ENCODE measurements at regions not wholly inside any gene's neighbourhood (a gene's known extent, or its start where the extent isn't known, plus 50 kb on each side); places are given as distances from the start of the nearest gene placed in this dataset.
"Not testable (repeated sequence)": the region's sequence is repeated elsewhere in the genome, so short reads cannot be mapped to it uniquely, and the experiment has no call there.

GRCh38 chr7:156386097-156386496 is 254.5 kb upstream of the RNF32 start:
- no peak for DNase-seq

- no peak for DNase-seq
These were observed 255.9 kb upstream of the RNF32 start for GRCh38 chr7:156384706-156385105.

- no peak for DNase-seq
These were observed 257.0 kb upstream of the RNF32 start for GRCh38 chr7:156383526-156383925.

DNA sequence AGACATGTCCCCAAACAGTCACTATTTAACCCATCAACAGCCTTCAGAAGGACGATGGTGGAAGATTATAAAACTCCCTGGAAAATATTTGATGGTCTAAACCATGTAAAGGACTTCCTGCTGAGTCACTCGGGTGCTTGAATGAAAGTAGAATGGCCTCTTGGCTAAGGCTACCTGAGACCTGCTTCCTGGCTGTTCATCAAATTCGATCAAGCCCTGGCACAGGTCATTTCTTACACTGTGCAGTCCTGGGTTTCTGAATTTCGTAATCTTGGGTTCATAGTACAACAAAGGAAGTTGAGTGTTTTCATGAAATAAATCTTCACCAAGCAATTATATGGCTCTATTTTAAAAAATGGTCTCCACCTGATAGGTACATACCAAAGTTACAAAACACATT is 260.3 kb upstream of the RNF32 start:
- no peak for DNase-seq

DNA sequence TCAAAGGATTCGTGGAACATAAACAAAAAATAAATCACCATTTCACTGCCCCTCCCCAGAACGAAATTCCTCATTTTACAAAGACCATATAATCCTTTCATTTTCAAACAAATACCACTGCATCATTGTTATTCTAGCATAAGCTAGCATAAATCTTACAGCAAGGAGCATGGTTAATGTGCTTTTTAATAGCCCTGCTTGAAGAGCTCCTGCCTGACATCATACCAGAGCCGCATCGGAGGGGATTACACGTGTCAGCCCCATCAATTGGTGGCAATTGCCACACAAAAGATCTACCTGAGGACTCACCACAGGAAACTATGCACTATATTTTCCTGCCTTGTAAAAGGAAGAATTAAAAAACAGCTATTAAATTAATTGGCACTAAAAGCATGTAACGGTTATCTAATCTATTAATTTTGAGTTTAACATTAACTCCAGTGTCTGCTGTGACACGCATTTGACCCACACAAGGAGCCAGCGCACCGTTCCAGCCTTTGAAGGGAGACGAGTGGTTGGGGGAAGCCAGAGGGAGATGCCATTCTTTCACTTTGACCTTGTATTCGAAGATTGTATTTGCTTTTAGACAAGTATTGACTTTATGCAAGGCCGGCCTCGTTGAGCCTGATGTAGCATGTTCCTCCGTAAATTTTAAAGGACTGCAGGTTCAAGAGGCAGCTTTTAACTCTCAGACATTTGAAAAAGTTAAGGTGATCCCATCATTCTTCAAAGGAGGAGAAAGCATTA is 261.1 kb upstream of the RNF32 start:
- DNase-seq: no peak

DNA sequence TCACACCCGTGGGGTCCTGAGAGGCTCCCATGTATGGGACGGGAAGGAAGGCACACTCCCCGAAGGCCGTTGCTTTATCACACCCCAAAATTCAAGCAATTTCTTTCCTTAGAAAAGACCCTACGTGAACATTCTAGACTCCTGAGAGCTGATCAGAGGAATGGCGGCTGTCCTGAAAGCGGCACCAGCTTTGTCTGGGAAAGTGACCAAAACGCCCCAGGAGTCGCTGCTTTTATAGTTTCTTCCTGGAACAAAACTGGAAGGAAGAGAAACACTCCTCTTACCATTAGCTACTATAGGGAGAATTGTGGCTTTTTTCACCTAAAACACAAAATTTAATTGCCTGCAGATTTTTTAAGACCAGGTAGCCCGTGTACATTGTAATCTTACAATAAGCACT is 261.8 kb upstream of the RNF32 start:
- DNase-seq: no peak

DNA sequence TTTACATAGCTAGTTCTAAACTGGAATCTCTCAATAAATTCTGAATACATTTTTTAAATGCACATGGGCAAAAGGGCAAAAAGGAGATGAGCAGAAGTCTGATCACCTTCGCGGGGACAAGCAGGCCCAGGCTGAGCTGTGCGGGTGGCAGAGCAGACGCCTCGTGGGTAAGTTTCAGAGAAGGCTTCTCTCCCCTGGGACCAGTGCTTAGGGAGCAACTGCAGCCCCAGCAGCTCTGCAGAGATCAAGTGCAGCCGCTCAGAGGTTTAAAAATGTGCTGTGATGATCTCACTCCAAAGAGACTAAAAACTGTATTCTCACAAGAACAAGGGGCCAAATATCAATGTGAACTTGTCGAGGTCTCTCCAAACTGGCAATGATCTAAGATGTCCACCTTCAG is 264.3 kb upstream of the RNF32 start:
- no peak for DNase-seq

DNA sequence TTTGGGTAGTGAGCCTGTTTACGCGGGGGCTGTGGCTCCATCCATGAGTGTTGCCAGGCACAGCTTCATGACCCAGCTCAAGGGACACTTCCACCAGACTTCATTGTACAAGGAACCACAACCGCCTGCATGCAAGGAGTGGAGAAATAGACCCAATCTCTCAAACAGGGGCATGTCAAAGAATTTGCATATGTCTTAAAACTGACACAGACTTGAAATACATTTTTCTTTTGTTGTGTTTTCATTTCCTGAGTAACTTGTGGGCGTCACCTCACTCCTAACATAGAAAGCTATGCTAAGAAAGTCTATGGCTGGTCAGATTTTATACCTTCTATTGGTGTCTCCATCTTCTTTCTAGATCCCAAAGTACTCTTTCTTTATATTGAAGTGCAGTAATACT is 266.2 kb upstream of the RNF32 start:
- DNase-seq: no peak

- not testable (repeated sequence) for DNase-seq
These were observed 270.6 kb upstream of the RNF32 start for GRCh38 chr7:156369929-156370328.

GRCh38 chr7:156368053-156368843 is 272.3 kb upstream of the RNF32 start:
- DNase-seq: no peak

GRCh38 chr7:156363751-156364150 is 276.8 kb upstream of the RNF32 start:
- no peak for DNase-seq

DNA sequence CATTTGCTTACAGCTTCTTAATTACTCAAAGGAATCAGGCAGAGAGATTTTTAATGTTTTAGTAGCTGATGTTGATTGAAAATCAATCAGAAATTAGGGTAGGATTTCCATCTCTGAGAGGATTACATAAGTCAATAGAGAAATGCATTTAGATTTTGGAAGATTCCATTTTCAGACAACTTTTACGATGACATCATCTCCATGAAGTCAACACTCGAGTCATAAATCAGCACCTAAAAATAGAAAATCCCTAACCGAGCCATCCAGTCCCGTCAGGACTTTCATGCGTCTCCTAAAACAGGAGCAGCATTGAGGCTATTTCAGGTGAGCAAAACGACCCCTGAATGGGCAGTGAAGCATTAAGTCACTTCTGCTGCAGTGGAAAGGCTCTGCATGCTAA is 279.7 kb upstream of the RNF32 start:
- no peak for DNase-seq

DNA sequence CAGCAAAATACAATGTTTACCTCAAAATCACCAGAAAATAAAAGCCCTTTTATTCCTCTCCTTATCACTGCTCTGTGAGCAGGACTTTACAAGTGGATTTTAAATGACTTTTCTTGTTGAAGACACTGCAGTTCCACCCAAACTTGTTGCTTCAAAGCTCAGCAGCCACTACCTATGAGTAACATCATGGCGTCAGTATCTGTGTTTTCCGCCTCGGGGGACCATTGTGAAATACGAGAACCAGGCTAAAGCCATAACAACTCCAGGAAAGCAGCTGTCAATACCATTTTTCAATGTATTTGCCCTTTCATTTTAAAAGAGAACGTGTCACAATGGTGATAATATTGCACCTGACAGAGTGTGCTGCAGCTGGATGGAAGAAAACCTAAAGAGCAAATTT is 284.0 kb upstream of the RNF32 start:
- no peak for DNase-seq

- no peak for DNase-seq
These were observed 287.2 kb upstream of the RNF32 start for GRCh38 chr7:156353352-156353751.

DNA sequence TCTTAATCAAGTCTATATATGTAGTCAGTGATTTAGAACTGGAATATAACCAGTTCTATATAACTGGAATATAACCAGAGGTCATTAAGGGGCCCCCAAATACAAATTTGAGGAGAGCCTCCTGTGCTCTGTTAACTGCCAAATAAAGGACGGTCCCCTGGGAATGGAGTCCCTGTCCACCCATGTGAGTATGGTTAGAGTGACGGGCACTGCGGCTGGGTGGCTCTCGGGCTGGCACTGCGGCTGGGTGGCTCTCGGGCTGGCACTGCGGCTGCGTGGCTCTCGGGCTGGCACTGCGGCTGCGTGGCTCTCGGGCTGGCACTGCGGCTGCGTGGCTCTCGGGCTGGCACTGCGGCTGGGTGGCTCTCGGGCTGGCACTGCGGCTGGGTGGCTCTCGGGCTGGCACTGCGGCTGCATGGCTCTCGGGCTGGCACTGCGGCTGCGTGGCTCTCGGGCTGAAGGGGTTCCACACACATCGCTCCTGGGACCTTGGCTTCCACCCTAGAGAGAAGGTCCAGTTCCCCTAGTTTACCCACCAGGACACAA is 292.8 kb upstream of the RNF32 start:
- not testable (repeated sequence) for DNase-seq

GRCh38 chr7:156347132-156347531 is 293.4 kb upstream of the RNF32 start:
- no peak for DNase-seq

DNA sequence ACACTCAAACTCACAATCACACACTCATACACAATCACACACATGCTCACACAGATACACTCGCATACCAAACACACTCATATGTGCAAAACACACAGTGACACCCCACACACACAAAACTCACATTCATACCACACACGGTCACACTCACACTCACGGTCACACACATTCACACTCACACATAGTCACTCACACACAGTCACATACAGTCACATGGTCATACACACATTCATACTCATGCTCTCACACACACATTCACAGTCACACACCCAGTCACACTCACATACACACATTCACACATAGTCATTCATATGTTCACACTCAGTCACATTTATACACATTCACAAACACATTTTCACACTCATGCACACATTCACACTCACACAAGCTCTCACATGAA is 296.0 kb upstream of the RNF32 start:
- DNase-seq: no peak

DNA sequence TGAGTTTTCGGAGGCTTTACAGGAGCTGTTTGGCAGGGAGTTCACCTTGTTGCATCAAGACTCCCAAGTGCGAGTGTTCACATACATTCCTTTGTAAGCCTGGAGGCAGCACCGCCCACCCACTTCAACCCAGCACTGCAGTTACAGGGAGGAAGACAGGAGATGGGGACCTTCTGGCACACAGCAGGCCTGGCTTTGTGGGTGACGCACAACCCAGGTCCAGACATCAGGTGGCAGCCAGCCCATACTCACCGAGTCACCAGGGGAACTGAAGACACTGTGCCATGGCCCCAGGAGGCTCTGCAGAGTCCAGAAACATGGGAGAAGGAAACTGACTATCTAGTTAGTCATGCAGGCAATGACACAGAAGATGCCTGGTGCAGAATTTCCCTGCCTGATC is 305.9 kb upstream of the RNF32 start:
- no peak for DNase-seq

DNA sequence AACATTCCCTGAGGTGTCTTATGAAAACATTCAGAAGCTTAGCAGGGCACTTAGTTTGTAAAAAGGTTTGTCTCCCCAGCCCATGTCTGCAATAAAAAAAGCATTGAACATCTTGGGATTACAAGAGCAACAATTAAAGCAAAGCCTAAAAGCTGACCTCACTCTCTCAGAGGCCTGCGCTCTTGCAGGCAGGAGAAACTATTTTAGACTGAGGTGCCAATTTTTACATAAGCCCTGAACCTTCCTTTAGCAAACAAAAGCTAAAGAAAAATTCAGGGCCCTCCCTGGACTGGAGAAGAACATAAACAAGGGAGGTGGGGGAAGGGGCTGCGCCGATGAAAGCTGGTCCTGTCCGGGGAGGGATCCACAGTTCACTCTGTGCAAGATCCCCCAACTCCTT is 312.7 kb upstream of the RNF32 start:
- no peak for DNase-seq

DNA sequence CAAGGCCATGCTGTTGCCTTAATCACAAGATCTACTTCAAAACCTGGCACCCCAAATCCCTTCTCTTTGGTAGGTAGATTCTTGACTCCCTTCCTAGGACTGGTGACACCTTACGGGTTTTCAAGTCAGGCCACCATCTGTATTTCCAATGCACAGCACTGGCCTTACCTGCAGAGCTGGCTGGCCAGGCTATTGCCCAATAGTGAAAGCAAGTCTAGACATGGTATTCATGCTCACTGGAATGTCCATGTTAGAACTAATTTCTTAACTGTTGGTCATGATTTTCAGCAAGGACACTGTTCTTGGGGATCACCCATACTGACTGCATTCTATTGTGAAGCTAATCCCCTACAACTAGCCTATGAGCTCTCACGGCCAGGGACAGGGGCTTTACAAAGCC is 313.1 kb upstream of the RNF32 start:
- DNase-seq: no peak

- no peak for DNase-seq
These were observed 316.4 kb upstream of the RNF32 start for GRCh38 chr7:156324201-156324600.

- not testable (repeated sequence) for DNase-seq
These were observed 319.1 kb upstream of the RNF32 start for GRCh38 chr7:156321430-156321829.

- no peak for DNase-seq
These were observed 321.6 kb upstream of the RNF32 start for GRCh38 chr7:156318926-156319325.
